GM18907 (cell line): ENCODE measurements at regions not wholly inside any gene's neighbourhood (a gene's known extent, or its start where the extent isn't known, plus 50 kb on each side); places are given as distances from the start of the nearest gene placed in this dataset.
"Not testable (repeated sequence)": the region's sequence is repeated elsewhere in the genome, so short reads cannot be mapped to it uniquely, and the experiment has no call there.

Experiments
- ATAC-seq: cut with Tn5 transposase; IDR thresholded peaks from one replicate; pipeline ENCODE4 v1.9.1; 2021; ENCODE audit warnings: mild to moderate bottlenecking, moderate library complexity; ENCODE audit not compliant: unreplicated experiment

DNA sequence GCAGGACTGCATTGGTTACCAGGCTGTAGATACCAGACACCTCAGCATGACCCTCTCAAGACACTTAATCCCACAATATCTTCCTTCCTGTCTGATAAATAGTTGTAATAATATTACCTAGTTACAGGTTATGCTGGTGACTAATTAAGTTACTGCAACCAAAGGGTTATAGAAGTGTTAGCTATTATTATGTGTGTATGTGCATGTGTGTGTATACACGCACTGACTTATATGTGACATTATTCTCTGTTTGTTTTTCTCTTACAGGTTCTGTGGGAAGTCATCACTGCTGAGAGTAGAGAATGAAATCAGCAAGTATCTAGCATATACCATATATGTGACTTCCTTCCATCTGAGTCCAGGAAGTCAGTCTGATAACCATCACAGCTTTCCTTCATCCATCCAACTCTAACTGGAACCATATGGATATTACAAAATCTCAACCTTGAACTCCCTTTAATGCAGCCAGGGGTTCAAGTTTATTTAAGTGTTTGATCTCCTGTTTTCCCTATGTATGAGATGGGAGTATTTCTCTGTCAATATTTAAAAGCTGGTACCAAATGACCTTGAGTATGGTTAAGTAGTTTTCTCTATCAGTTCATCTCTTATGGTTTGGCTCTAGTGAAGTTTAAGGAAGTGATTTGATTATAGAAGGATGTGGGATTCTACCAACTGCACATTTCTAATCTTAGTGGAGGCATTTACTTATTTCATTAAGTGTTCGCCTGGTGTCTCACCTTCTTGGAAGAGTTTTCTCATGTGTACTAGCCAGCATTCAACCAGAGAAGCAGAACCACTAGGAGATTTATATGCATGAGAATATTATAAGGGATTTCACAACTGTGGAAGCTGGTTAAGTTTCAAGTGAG lies 313.2 kb downstream of the HIVEP2 start:
- ATAC-seq, result no peak

DNA sequence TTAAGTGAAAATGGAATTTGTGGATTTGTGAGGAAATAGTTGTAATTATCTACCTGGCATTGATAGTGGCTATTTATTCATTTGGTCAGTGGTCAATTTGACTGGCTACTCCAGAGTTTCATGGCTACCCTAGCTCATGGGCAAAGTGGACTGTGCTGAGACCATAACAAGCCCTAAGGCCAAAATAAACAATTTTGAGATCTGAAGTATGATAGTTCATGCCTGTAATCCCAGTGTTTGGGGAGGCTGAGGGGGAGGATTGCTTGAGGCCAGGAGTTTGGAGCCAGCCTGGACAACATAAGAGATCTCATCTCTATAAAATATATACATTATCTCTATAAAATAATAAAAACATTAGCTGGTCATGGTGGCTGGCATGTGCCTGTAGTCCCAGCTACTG lies 311.7 kb downstream of the HIVEP2 start:
- ATAC-seq, result no peak

DNA sequence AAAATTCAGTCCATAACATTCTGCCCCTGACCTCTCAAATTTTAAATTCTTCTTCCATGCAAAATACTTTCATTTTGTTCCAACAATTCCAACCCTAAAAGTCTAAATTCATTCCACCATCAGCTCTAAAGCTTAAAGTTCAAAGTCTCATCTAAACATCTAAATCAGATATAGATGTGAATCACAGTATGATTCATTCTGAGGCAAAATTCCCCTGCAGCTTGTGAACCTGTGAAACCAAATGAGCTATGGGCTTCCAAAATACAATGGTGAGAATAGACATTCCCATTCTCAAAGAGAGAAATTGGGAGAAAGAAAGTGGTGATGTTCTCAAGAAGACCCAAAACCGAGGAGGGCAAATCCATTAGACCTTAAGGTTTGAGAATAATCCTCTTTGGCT lies 309.8 kb downstream of the HIVEP2 start:
- ATAC-seq, result no peak

DNA sequence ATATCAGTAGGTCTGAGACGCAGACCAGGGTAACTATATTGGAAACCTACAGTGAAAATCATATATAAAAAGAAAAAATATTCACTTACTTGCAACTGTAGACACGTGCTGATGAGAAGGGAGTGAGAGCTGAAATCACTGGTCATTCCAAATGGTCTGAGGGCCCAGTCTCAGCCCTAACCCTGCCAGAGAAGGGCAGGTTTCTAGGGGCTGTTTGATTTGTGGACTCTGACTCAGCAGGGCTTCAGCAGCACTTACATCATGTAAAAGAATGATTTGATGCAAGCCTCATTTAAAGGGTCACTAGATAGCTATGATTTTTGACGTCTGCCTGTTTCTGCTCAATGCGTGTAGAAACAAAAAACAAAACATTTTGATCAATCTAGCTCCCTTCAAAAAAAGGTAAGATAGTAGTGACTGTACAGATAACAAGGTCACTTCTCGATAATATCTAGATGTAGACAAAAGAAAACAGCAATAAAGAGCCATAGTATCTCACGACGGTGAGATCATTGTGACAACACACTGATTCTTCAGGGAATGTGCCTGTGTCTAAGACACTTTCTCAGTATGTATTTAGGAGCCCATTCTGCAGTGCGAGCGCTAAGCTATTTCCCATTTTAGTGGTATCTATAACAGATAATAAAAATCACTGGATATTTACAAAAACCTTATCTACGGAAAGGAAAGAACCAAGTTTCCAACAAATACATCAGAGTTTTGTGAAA lies 307.2 kb downstream of the HIVEP2 start:
- ATAC-seq, result no peak

GRCh38 chr6:142642651-142643050 lies 302.3 kb downstream of the HIVEP2 start:
- no peak for ATAC-seq

GRCh38 chr6:142644866-142645265 lies 300.1 kb downstream of the HIVEP2 start:
- ATAC-seq, result no peak

DNA sequence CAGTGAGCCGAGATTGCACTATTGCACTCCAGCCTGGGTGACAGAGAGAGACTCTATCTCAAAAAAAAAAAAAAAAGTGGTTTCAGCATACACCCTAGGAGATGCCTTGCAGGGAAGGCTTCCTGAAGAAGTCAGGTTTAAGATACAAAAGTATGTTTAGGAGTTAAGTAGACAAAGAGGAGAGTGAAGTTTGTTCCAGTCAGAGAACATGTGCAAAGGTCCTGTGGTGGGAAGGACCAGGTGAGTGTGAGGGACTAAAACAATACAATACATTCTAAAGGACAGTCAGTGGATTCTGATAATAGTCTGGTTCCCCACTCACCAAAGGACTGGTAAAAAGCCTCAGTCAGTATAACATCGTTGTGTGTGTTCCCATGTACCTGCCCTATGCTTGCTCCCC lies 299.3 kb downstream of the HIVEP2 start:
- ATAC-seq, result no peak

- ATAC-seq, result no peak
Observed at GRCh38 chr6:142647449-142648035, 297.4 kb downstream of the HIVEP2 start.

- ATAC-seq, result no peak
Observed at GRCh38 chr6:142648036-142648451, 296.9 kb downstream of the HIVEP2 start.

- no peak for ATAC-seq
Observed at GRCh38 chr6:142648526-142648925, 296.4 kb downstream of the HIVEP2 start.

DNA sequence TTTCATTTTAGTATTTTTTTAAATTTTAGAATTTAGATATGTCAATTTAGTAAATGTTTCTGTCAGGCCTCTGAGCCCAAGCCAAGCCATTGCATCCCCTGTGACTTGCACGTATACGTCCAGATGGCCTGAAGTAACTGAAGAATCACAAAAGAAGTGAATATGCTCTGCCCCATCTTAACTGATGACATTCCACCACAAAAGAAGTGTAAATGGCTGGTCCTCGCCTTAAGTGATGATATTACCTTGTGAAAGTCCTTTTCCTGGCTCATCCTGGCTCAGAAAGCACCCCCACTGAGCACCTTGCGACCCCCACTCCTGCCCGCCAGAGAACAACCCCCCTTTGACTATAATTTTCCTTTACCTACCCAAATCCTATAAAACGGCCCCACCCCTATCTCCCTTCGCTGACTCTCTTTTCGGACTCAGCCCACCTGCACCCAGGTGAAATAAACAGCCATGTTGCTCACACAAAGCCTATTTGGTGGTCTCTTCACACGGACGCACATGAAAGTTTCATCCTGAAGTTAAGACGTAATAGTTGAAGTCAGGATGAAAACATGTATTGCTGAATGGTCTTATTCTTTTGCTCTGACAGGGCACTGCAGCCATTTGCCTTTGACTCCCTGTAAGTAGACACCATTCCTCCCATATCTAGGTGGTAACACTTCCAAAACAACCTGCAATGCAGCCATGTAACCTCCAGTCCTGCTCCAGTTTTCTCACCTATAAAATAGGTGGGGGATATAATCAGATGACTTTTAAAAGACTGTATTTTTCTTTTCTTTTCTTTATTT lies 295.3 kb downstream of the HIVEP2 start:
- ATAC-seq, result not testable (repeated sequence)

DNA sequence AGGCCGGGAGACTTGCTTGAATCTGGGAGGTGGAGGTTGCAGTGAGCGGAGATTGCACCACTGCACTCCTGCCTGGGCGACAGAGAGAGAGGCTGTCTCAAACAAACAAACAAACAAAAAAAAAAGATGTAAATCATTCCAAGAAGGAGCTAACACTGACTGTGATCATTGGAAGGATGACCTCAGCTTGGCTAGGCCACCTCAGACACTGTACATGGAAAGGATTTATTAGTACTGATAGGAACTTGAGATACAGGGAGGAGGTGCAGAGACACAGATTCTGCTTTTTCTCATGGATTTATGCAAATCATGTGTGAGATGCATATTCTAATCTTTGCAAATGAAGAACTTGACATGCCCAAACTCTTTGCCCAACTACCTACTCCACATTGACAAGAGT lies 293.6 kb downstream of the HIVEP2 start:
- ATAC-seq, result no peak

DNA sequence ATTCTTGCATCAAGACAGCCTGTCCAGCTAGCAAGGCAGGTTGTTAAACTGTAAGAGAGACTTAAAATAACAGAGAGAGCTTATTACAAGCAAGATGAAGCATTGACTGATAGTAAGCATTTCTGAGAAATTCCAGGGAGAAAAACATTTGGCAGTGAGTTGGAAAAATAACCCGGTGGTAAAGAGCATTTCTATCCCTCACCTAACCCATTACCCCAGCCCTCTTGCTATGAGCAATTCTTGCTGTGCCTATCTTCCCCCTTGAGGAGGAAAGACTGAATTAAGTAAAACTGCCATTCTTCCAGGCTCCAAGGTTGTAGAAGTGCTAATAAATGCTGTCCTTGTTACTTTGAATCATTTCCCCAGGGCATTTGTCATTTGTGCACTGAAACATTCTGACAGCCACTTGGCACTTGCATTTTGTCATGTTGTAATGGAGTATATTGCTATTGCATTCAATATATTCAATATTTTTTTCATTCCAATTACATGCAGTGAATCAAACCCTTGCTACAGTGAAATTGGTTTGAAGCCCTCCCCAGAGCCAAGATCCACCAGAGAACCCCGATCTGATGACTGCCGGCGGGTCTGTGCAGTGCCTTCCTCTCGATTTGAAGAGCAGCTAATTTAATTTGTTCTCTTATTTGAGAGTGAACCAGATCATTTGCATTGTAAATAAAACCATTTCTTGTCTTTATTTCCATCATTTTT lies 291.1 kb downstream of the HIVEP2 start:
- no peak for ATAC-seq

- no peak for ATAC-seq
Observed at GRCh38 chr6:142659661-142660060, 285.3 kb downstream of the HIVEP2 start.

GRCh38 chr6:142665393-142665792 lies 279.6 kb downstream of the HIVEP2 start:
- no peak for ATAC-seq

GRCh38 chr6:142666599-142667185 lies 278.3 kb downstream of the HIVEP2 start:
- no peak for ATAC-seq

DNA sequence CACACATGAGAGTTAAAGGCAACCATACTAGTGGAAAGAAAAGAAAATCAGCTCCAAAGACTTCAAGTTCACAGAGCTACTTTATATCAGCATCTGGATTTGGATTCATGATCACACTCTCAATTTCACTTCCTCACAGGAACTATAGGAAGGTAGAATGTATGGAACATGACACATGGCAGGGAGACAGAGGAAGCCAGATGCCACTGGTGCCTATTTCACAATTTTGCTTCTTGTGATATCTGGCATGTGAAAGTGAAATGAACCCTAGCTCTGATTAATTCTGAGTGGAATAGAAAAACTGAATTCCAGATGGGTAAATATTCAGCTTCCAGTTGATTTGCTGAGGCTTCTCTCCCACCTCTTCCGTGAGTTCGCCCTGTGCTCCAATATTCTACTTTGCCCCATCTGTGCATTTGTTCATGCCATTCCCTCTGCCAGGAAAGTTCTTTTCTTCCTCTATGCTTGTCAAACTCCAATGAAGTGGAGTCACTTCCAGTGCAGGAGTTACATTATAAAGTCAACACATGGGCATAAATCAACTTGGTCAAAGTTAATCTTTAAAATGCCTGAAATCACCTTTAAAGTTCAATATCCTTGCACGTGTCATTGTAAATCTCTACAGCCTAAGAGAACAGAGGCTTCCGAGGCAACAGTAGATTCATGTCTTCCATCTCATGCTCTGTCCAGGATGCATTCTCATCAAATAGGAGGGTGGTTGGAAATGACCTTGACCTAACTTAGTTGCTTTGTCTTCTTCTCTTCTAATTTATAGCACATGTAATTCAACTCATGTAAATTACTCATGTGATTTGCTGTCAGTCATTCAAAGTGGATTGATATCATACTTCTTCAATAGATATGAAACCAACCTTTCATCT lies 275.3 kb downstream of the HIVEP2 start:
- no peak for ATAC-seq

DNA sequence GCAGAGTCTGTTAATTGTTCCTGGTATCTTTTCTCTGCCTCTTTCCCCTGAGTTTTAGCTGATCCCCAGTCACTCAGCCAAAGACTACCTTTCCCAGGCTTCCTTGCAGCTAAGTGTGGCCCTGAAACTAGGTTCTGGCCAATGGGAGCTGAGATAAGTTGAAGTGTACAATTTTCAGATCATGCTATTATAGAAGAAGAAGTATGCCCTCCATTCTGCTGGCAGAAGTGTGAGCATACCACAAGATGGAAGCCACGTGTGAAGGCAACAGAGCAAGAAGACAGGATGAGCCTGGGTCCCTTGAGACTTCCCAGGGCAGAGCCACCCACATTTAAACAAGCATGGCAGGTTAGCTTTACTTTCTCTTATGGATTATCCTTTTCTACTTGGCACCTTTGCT lies 273.2 kb downstream of the HIVEP2 start:
- peak; percentile 96 for ATAC-seq

- no peak for ATAC-seq
Observed at GRCh38 chr6:142675517-142675916, 269.5 kb downstream of the HIVEP2 start.
